ENCODE measurements at regions not wholly inside any gene's neighbourhood (a gene's known extent, or its start where the extent isn't known, plus 50 kb on each side); places are given as distances from the start of the nearest gene placed in this dataset.
A peak's percentile ranks its signal among the peaks of the same experiment; 100 is the strongest.

DNA sequence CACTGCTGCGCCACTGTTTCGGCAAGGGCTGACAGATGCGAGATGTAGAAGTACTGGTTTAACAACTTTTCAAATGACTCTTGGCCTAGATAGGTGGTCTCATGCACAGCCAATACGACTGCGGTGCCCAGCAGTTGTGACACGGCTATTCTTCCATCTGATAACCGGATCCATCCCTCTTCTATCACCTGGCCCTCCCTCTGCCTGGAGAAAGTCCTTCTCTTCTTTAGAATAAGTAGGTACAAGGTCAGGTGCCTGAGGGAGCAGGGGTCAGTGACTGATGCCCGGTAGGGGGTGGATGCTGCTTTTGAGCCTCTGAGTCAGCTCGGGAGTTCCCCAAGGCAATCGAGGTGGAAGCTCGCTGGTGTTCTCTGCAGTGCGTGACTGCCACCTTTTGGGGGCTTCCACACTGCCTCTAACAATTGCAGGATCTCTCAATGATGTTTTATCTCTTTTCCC lies 166.8 kb upstream of the GRIK2 start:
- peak; percentile 14 for DNase-seq

DNA sequence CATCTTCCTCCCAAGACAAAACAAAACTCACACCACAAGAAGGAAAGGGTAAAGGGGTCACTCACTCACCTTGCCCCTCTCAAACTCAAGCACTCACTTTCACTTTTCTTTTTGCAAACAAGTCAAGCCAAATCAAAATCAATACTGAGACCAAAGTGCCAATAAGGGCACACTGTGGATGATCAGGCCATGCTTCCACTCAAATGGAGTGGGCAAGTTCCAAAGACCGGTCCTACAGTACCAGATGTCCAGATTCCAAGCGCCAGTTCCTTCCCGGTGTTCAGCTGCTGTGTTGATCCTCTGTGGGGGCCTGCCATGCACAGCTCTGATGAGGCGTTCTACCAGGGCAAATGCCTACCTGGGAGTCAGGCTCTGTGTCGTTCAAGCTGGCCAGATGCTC lies 162.6 kb upstream of the GRIK2 start:
- no peak for DNase-seq

DNA sequence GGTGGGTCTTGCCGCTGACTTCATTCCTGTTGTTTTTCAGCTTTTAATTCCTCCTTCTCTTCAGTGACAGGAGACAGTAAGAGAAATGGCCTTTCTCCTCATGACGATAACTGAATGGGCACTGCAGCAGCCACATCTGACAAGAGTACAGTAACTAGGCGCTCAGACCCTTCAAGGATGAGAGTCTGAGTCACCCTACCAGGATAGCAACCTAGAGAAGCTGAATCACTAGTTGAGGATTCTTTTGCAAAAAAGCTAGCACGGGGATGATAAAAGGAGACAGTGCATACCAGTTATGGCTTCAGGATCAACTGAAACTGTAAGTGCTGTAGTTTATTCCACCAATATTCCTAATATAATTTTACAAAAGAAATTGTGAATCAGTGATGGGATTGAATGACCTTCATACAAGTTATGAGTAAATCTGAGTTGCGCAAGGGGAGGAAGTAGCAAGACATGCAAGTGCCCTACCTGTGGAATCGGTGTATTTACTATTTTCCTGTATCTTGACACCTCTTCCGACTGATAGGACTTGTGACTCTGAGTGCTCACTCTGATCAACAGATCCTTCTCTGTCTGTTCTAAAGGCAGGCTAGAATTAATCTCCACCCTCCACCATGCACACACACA lies 161.8 kb upstream of the GRIK2 start:
- DNase-seq, result no peak

DNA sequence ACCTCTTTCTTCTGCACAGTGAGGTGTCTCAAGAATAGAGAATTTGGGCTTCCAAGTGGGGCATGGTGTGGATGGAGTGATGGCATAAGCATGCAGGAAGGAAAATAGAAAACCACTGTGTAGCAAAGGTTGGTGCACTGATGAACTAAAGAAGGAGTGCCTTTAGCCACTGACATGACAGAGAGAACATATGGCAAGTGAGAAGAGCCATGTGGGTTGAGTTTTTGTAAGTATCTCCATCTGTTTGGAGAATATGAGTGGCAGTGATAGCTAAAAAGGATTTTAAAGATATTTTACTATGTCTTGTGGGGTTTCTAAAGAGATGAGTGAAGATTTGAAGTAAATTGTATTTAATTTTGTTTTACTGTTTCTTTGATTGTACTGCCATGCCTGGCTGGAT lies 160.5 kb upstream of the GRIK2 start:
- no peak for DNase-seq

DNA sequence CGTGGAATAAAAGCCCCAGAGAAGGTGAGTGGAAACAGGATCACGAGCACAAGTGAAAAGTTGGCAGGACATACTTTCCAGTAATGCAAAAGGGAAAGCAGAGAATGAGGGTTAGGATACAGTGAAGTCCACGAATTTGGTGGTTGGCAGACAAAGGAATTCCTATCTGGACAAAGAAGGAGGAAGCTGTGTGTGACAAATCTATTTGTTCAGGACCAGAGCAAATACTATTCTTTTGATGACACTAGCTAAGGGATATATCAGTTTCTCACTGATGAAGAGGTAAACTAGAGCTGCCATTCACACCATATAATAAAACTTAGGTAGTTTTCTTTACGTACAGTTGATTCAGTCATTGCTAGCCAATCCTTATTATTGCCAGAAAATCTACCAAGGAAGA lies 156.8 kb upstream of the GRIK2 start:
- DNase-seq, result no peak

DNA sequence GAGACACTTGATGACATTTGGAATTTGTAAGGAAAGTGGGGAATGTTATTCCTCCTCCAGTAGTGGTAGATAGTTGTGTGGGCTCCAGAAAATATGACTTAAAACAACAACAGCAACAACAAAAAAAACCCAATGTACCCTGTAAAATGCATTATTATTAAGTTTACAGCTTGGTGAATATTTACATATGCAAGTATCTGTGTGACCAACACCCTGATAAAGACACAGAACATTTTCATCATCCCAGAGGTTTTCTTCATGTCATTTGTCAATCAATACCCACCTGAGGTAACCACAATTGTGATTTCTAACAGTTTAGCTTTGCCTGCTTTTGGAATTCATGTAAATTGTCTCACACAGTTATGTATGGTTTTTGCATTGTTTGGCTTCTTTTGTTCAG lies 152.1 kb upstream of the GRIK2 start:
- no peak for DNase-seq

DNA sequence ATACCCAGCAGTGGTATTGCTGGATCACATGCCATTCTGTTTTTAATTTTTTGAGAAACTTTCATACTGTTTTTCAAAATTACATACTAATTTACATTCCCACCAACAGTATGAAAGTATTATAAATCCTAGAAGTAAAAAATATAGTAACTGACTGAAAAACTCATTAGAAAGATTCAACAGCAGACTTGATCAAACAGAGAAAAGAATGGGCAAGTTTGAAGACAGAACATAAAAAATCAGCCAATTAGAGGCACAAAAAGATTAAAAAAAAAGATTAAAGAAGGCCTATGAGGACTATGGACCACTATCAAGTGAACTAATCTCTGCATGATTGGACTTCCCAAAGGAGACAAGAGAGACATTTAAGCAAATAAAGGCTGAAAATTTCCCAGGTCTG lies 144.0 kb upstream of the GRIK2 start:
- no peak for DNase-seq

DNA sequence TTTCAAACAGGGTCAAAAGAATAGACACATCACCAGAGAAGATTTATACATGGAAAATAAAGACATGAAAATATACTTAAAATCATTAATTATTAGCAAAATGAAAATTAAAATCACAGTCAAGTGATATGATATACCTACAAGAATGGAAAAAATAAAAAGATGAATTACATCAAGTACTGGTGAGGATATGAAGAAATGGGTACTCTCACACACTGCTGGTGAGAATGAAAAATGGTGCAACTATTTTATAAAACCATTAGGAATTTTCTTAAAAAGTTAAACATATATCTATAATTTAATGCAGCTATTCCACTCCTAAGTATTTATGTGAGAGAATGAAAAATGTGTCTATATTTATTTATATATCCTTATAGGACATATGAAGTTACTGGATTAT lies 136.3 kb upstream of the GRIK2 start:
- no peak for DNase-seq

DNA sequence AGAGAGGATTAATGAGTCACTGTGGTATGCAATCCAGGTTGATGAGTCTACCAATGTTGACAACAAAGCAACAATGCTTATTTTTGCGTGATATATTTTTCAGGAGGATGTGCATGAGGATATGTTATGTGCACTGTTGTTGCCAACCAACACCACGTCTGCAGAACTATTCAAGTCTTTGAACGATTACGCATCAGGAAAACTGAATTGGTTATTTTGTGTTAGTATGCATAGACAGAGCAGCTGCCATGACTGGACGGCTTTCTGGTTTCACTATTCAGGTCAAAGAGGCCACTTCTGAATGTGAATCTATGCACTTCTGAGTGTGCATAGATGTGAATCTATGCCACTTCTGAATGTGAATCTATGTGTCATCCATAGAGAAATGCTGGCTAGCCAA lies 134.0 kb upstream of the GRIK2 start:
- DNase-seq, result no peak

DNA sequence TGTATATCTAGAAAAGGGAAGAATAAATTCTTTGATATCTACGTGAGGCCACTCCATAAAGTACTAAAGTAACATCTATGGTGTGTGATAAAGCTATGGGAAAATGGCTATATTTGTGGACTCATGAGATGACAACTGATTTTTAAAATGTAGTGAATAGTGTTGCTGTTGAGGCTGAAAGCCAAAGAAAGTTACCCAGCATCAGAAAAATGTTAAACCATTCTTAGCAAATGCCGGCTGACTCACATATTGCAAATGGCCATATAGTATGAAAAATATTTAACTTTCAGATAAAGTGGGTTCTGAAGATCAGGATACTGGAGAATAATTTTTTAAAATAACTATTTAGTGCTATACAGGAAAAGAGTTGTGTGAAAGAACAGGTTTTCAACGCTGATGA lies 129.9 kb upstream of the GRIK2 start:
- DNase-seq, result no peak

DNA sequence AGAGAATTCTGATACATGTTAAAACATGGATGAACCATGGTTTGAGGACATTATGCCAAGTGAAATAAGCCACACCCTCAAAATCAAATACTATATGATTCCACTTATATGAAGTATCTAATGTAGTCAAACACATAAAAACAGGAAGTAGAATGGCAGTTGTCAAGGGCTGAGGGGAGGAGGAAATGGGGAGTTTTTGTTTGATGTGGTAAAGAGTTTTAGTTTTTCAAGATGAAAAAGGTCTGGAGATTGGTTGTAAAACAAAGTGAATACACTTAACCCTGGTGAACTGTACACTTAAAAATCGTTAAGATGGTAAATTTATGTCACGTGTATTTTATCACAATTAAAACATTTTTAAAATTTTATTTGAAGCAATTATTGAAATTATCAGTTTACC lies 127.4 kb upstream of the GRIK2 start:
- DNase-seq, result no peak

DNA sequence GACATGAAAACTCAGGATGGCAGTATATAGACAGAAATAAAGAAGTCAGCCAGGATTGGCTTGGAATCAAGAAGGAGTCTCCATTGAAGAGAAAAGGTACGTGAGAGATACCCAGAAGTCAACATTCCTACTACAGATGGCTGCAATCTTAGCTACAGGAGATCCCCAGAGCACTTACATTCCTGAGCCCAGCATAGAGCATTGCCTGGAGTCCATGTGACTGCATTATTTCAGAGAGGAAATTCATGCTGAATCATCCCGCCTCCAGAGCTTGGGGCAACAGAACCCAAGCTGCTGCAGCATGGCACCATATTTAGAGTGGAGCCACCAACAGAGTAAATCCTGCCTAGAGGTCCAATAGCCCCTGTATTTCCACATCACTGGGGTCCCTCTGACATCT lies 125.0 kb upstream of the GRIK2 start:
- no peak for DNase-seq

DNA sequence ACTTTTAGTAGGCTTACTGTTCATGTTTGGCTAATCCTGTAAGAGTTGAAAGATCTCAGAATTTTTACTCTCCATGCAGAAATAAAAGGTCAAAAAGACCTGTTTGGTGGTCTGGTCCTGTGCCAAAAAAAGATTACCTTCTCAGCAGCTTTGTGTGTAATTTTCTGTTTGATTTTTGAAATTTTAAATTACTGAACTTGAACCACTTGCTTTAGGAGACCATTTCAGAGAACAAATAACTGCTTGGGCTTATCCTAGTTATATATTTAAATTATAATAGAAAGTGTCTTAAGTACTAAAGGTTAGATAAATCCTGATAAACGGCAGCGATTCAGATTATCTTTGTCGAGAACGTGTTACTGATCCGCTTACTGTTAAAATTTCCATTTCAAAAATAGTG lies 118.3 kb upstream of the GRIK2 start:
- DNase-seq, result no peak

DNA sequence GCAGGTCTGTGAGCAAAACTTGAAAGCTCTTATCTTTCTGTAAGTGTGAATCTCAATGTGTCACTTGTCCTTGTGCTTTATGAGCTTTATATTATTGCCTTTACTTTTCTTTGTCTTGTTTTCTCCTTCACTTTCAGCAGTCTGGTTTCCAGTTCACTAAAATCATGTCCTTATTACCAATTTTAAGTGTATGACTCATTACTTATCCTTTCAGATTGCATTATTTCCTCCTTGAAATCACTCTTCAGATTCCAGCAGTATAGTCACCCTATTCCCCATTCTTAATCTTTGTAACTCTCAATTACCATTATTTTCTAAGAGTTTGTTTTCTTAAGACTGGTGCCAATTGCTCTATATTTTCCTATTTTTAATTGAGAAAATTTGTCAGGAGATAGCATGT lies 117.4 kb upstream of the GRIK2 start:
- DNase-seq, result no peak

DNA sequence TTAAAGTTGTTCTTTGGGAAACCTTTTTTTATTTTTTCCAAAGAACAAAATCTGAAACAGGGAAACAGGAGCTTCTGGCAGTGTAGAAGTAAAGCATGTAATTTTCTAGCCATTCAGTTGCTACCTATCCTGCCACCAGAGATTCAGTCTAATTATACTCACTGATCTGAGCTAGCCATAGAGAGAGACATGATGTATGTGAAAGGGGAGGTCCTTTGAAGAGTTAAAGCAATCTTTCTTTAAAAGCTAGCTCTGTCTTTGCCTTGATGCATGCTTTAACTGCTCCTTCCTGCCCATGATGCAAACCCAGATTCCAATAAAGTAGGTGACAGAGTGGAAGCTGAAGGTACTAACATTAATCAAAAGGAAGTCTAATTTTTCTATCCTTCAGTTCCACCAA lies 114.1 kb upstream of the GRIK2 start:
- DNase-seq, result no peak

DNA sequence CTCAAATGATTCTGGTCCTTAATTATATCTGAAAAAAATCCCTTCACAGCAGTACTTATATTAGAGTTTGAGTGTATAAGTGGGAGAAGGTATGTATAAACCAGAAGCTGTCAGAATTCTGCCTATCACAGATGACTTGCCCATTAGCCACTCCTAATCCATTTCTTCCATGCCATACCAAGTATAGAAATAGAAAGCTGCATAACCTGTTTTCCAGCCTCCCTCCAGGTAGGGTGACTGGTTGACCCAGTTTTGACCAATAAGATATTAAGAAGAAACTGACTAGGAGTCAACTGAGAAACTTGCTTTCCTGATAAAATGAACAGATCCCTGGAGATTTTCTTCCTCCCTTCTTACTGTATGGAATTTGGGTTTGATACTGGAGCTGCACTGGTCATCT lies 112.2 kb upstream of the GRIK2 start:
- DNase-seq, result no peak

DNA sequence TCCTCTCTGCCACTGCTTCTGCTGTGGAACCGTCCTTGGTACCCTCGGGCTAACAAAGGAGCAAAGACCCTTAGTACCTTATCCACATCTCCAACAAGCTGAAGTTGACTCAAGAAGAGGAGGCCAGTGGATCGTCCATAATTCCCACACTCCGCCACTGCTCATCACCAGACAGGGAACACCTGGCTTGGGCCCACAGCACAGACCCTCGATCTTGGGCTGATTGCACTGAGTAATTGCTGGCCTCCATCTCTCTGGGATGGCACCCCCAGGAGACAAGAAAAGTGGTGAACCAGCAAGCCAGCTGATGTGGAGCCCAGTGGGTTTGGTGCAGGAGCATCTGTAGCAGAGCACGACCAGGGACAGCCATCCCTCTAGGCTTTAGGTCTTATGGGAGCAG lies 109.4 kb upstream of the GRIK2 start:
- no peak for DNase-seq

DNA sequence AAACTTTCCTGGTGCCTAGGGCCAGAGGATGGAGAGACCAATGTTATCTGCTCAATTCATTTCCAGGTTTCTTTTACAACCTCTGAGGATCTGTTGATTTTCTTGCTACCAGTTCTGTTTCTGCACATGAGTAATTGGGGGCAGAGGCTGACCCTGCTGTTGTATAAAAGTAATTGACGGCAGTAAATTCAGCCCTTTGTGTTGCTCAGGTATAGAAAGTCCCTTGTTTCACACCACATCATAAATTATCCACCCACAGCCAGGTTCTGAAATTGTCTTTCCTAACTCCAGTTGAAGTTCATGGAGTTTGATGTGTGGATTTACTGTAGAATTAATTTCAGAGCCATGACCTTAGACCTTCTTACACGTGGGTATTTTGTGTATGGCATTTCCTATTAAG lies 107.4 kb upstream of the GRIK2 start:
- no peak for DNase-seq

DNA sequence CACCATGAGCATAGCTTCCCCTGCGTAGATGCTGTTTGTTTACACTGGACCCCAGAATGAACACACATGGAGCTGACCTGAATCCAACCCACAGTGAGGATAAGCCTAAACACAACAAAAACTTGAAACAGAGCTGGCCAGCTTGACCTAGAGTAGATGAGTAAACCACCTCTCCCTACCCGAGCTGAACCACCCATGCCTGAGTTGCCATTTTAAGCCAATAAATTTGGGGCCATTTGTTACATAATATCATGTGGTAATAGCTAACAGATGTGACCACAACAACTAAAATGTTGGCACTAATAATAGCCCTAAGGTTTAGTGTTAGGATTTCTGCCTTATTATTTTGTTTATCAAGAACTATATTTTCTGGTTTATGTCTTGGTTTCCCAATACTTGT lies 103.2 kb upstream of the GRIK2 start:
- DNase-seq, result no peak

DNA sequence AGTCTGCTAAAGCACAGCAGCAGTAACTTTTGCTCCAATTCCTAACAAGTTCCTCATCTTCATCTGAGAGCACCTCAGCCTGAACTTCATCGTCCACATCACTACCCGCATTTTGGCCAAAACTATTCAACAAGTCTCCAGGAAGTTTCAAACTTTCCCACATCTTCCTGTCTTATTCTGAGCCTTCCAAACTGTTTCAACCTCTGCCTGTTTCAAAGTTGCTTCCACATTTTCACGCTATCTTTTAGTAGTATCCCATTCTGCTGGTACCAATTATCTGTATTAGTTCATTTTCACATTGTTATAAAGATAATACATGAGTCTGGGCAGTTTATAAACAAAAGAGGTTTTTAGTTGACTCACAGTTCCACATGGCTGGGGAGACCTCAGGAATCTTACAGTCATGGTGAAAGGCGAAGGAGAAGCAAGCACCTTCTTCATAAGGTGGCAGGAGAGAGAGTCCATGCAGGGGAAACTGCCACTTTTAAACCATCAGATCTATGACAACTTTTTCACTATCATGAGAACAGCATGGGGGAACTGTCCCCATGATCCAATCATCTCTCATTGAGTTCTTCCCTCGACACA lies 99.4 kb upstream of the GRIK2 start:
- DNase-seq, result no peak

DNA sequence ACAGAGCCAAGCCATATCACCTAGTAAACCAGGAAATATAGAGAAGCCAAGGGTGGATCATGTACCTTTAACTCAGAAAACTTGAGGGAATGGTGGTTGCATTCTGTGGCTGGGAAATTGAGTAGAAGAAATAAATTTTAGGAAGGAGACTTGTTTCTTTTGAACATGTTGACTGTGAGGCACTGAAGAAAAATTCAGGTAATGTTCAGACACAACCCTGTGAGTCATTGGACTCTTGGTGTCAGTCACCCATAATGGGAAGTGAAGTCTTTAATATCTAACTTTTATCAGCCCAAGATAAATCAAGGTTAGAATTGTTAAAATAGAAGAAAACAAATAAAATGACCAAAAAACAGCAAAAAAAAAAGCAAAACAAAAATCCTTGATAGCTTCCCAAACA lies 98.8 kb upstream of the GRIK2 start:
- DNase-seq, result no peak

DNA sequence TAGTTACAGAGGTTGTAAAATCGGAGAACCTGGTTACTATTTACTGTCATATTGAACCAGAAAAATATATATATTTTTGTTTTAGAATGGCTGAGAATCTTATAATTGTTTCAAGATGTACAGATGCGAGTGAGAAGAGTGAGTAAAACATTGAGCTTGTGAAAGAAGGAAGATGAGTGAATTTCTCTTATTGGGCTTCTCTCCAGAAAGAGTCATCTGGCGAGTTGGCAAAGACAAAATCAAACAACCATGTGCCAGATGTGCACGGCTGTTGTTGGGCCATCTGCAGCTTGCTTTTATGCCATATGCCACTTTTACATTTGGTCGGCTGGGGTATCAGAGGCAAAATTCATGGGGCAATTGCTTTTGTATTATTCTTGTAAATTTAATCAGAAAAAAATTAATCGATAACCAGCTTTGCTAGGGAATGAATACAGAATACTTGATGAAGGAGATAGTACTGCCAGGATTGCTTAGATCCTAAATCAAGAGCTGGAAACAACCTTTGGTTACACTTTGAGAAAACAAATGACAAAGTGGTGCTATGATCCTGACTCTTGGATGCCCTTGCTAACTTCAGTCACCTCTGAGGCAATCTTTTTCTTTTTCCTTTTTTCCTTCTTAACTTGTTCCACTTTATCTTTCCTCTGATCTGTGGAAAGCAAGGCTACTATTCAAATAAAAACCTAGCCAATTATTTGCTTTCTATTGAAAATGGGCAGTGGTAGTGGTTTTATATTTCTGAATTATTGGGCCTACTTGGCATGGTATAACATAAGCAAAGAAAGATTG lies 97.1 kb upstream of the GRIK2 start:
- no peak for DNase-seq

DNA sequence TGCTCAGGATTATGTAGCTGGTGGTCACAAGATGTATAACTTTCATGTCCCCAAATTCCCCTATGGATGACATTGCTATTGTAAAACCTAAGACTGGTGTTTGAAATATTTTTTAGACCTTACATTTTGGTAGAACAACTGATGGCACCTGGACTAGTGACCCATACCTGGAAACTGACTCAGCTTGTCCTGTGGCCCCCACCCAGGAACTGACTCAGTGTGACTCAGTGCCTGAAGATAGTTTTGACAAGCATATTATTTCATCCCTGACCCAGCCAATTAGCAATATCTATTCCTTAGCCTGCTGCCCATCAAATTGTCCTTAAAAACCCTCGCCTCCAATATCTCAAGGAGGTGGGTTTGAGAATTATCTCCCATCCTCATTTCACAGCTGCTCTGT lies 90.9 kb upstream of the GRIK2 start:
- DNase-seq, result no peak

DNA sequence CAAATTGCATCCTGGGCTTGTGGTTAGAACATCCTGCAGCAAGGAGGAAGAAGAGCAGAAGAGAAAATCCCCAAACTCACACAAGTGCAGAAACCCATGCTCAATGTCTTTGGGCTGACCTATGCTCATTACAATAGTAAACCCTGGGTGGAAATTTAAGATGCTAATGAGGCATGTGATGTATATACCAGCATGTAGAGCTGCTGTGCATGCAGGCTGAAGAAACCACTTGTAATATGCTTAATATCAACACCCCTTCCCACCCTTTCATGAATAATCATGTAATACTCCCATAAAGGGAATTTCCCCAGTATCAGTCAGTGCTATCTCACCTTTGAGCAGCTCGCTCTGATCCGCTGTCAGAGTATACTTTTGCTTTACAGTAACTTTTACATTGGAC lies 90.0 kb upstream of the GRIK2 start:
- DNase-seq, result no peak

DNA sequence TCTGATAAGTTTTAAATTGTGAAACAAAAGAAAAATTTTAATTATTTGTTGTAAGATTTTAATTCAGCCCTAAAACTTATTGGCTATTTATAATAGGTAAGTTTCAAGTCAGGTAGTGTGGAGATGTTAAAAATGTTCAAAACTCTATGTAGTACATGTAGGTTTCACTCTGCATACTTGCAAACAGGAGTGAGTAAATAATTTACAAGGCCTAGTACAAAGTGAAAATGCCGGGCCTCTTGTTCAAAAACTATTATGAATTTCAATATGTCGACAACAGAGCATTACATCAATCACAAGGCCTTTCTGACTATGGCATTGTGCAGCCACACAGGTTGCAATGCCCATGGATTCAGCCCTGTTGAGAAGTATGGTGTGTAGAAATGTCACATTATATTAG lies 80.9 kb upstream of the GRIK2 start:
- DNase-seq, result no peak

Data from RPMI8226 (cell line).